ENCODE measurements at regions not wholly inside any gene's neighbourhood (a gene's known extent, or its start where the extent isn't known, plus 50 kb on each side); places are given as distances from the start of the nearest gene placed in this dataset.
A peak's percentile ranks its signal among the peaks of the same experiment; 100 is the strongest.

DNA sequence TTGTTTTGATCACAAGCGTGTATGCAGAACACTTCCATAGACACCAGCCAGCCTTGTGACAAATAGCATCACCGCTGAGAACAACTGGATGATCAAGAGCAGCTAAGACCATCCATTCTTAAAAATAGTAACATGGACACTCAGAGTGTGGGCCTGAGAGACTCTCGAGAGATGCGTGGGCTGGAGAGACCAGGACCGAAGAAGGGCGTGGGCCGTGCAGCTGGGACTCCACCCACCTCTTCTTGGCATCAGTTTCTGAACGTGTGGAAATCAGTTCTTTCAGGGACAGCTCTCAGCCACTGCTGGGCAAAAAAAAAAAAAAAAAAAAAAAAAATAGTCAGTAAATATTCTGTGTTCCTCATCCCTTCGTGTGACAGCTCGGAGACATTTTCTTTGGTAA, 314.5 kb upstream of the CDH4 start:
- no peak overlapping the region for H3K4me2 ChIP-seq (ENCODE audit: low read length)
- FAIRE-seq: no peak

DNA sequence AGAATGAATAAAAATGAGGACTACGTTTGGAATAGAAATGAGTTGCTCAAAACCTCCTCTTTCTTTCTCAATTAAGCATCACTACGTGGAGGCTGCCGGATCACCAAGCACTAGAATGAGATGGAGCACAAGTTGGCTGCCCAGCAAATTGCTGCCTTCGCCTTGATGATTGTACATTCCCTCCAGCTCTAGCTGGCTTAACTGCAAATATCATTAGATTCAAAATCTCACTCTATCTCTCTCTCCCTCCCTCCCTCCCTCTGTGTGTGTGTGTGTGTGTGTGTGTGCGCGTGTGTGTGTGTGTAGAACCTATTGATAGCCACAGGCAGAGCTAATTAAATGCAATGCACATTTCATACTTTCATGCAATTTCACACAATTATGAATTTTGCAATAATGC, 310.7 kb upstream of the CDH4 start:
- Mint-ChIP-seq H3K4me3 (ENCODE audit: unreplicated experiment) (no peak overlapping the region), H3K4me1 (ENCODE audit: low read depth, unreplicated experiment) (no peaks in the 10 kb centered on the region), H3K27ac (ENCODE audit: unreplicated experiment) (no peak overlapping the region), H3K9me3 (ENCODE audit: unreplicated experiment) (peaks cover 3% of the 10 kb centered on the region), H3K36me3 (ENCODE audit: low read depth, unreplicated experiment) (no peaks in the 10 kb centered on the region), H3K27me3 (ENCODE audit: low read depth, unreplicated experiment) (peaks cover 54% of the 10 kb centered on the region)
- peaks cover 7% of the 10 kb centered on the region for H3K9me3 ChIP-seq (ENCODE audit: insufficient read depth, low read depth, low read length)
- H3K79me2 ChIP-seq (ENCODE audit: insufficient read depth, low read length): no peaks in the 10 kb centered on the region
- H2AFZ ChIP-seq (ENCODE audit: low read depth, low read length): no peak overlapping the region
- H3K27ac ChIP-seq (ENCODE audit: low read depth, low read length): no peak overlapping the region
- DNase-seq (ENCODE audit: low read depth): no peak
- no peak overlapping the region for H3K4me2 ChIP-seq (ENCODE audit: low read length)
- no peak overlapping the region for H3K4me3 ChIP-seq (ENCODE audit: insufficient read depth, low read depth, low read length)
- no peak overlapping the region for H3K9ac ChIP-seq (ENCODE audit: low read length)
- H4K20me1 ChIP-seq (ENCODE audit: insufficient read depth, low read length): no peaks in the 10 kb centered on the region
- no peaks in the 10 kb centered on the region for H3K4me1 ChIP-seq (ENCODE audit: insufficient read depth, low read length)
- H3K36me3 ChIP-seq (ENCODE audit: insufficient read depth, low read length): no peaks in the 10 kb centered on the region
- no peak for TF ChIP-seq EZH2 (IDR thresholded peaks at IDR 0.05; ENCODE audit: insufficient read depth, low read length)
- TF ChIP-seq, protein P1, sequence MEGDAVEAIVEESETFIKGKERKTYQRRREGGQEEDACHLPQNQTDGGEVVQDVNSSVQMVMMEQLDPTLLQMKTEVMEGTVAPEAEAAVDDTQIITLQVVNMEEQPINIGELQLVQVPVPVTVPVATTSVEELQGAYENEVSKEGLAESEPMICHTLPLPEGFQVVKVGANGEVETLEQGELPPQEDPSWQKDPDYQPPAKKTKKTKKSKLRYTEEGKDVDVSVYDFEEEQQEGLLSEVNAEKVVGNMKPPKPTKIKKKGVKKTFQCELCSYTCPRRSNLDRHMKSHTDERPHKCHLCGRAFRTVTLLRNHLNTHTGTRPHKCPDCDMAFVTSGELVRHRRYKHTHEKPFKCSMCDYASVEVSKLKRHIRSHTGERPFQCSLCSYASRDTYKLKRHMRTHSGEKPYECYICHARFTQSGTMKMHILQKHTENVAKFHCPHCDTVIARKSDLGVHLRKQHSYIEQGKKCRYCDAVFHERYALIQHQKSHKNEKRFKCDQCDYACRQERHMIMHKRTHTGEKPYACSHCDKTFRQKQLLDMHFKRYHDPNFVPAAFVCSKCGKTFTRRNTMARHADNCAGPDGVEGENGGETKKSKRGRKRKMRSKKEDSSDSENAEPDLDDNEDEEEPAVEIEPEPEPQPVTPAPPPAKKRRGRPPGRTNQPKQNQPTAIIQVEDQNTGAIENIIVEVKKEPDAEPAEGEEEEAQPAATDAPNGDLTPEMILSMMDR (IDR thresholded peaks at IDR 0.05; ENCODE audit: insufficient read depth, low read depth, low read length): no peak
- no peak for FAIRE-seq
- no peaks in the 10 kb centered on the region for H3K27me3 ChIP-seq (ENCODE audit: insufficient read depth, low read length)

More for the DNA sequence above, 314.5 kb upstream of the CDH4 start:
- H3K4me3 Mint-ChIP-seq (ENCODE audit: unreplicated experiment): no peak overlapping the region
- no peak overlapping the region for H3K4me3 ChIP-seq (ENCODE audit: insufficient read depth, low read depth, low read length)
- TF ChIP-seq EZH2 (IDR thresholded peaks at IDR 0.05; ENCODE audit: insufficient read depth, low read length): no peak
- TF ChIP-seq, protein P1 (IDR thresholded peaks at IDR 0.05; ENCODE audit: insufficient read depth, low read depth, low read length): no peak
- no peaks in the 10 kb centered on the region for H3K9me3 Mint-ChIP-seq (ENCODE audit: unreplicated experiment)
- H3K27me3 Mint-ChIP-seq (ENCODE audit: low read depth, unreplicated experiment): peaks cover 61% of the 10 kb centered on the region
- H3K79me2 ChIP-seq (ENCODE audit: insufficient read depth, low read length): no peaks in the 10 kb centered on the region
- H3K4me1 Mint-ChIP-seq (ENCODE audit: low read depth, unreplicated experiment): no peaks in the 10 kb centered on the region
- H4K20me1 ChIP-seq (ENCODE audit: insufficient read depth, low read length): no peaks in the 10 kb centered on the region
- H3K36me3 ChIP-seq (ENCODE audit: insufficient read depth, low read length): no peaks in the 10 kb centered on the region
- H3K9ac ChIP-seq (ENCODE audit: low read length): no peak overlapping the region
- H3K27ac ChIP-seq (ENCODE audit: low read depth, low read length): no peak overlapping the region
- H3K27me3 ChIP-seq (ENCODE audit: insufficient read depth, low read length): no peaks in the 10 kb centered on the region
- no peaks in the 10 kb centered on the region for H3K36me3 Mint-ChIP-seq (ENCODE audit: low read depth, unreplicated experiment)
- peak overlapping the region; percentile 37 for H3K27ac Mint-ChIP-seq (ENCODE audit: unreplicated experiment)
- DNase-seq (ENCODE audit: low read depth): no peak
- no peaks in the 10 kb centered on the region for H3K4me1 ChIP-seq (ENCODE audit: insufficient read depth, low read length)
- no peak overlapping the region for H2AFZ ChIP-seq (ENCODE audit: low read depth, low read length)
- H3K9me3 ChIP-seq (ENCODE audit: insufficient read depth, low read depth, low read length): peaks cover 3% of the 10 kb centered on the region

GRCh38 chr20:60947819-60948218, 304.2 kb upstream of the CDH4 start:
- peaks cover 10% of the 10 kb centered on the region for H3K9me3 ChIP-seq (ENCODE audit: insufficient read depth, low read depth, low read length)
- Mint-ChIP-seq H3K4me3 (ENCODE audit: unreplicated experiment) (no peak overlapping the region), H3K27ac (ENCODE audit: unreplicated experiment) (no peak overlapping the region), H3K36me3 (ENCODE audit: low read depth, unreplicated experiment) (no peaks in the 10 kb centered on the region), H3K9me3 (ENCODE audit: unreplicated experiment) (peaks cover 10% of the 10 kb centered on the region), H3K27me3 (ENCODE audit: low read depth, unreplicated experiment) (peaks cover 43% of the 10 kb centered on the region), H3K4me1 (ENCODE audit: low read depth, unreplicated experiment) (no peaks in the 10 kb centered on the region)
- TF ChIP-seq EZH2 (IDR thresholded peaks at IDR 0.05; ENCODE audit: insufficient read depth, low read length): no peak
- TF ChIP-seq, protein P1 (IDR thresholded peaks at IDR 0.05; ENCODE audit: insufficient read depth, low read depth, low read length): no peak
- H3K9ac ChIP-seq (ENCODE audit: low read length): no peak overlapping the region
- no peaks in the 10 kb centered on the region for H3K4me1 ChIP-seq (ENCODE audit: insufficient read depth, low read length)
- FAIRE-seq (no peak), DNase-seq (ENCODE audit: low read depth) (no peak)
- no peaks in the 10 kb centered on the region for H3K79me2 ChIP-seq (ENCODE audit: insufficient read depth, low read length)
- H3K27ac ChIP-seq (ENCODE audit: low read depth, low read length): no peak overlapping the region
- no peaks in the 10 kb centered on the region for H4K20me1 ChIP-seq (ENCODE audit: insufficient read depth, low read length)
- H2AFZ ChIP-seq (ENCODE audit: low read depth, low read length): no peak overlapping the region
- H3K4me3 ChIP-seq (ENCODE audit: insufficient read depth, low read depth, low read length): no peak overlapping the region
- no peaks in the 10 kb centered on the region for H3K27me3 ChIP-seq (ENCODE audit: insufficient read depth, low read length)
- no peak overlapping the region for H3K4me2 ChIP-seq (ENCODE audit: low read length)
- H3K36me3 ChIP-seq (ENCODE audit: insufficient read depth, low read length): no peaks in the 10 kb centered on the region

Data from astrocyte (in vitro differentiated cells and primary cell).